Epithelial cell of proximal tubule (primary cell): ENCODE measurements at regions not wholly inside any gene's neighbourhood (a gene's known extent, or its start where the extent isn't known, plus 50 kb on each side); places are given as distances from the start of the nearest gene placed in this dataset.

Experiments used
- DNase-seq: peaks from one replicate; pipeline ENCODE4 v3.0.0-alpha.2; 2011; ENCODE audit warnings: low read depth
- H3K4me3 ChIP-seq: 2 replicates; pipeline ENCODE4 v1.5.1; 2011; ENCODE audit warnings: low read depth, mild to moderate bottlenecking, low read length
- CTCF ChIP-seq: conservative IDR thresholded peaks from 2 replicates; pipeline ENCODE4 v1.5.1; 2012; ENCODE audit warnings: low read depth, mild to moderate bottlenecking, low read length

GRCh38 chr4:59969909-59970308 lies 1230.2 kb upstream of the ADGRL3 start:
- no peak for DNase-seq
- H3K4me3 ChIP-seq, result no peak overlapping the region
- TF ChIP-seq CTCF, result no peak

- TF ChIP-seq CTCF, result no peak
- DNase-seq, result no peak
- no peak overlapping the region for H3K4me3 ChIP-seq
Measured at GRCh38 chr4:59971952-59972351, 1228.2 kb upstream of the ADGRL3 start.

- TF ChIP-seq CTCF, result no peak
Measured at GRCh38 chr4:59973492-59973891, 1226.6 kb upstream of the ADGRL3 start.

GRCh38 chr4:59979061-59979460 lies 1221.1 kb upstream of the ADGRL3 start:
- H3K4me3 ChIP-seq, result no peak overlapping the region
- DNase-seq, result no peak
- no peak for TF ChIP-seq CTCF

More at GRCh38 chr4:59973492-59973891, 1226.6 kb upstream of the ADGRL3 start:
- no peak for DNase-seq
- H3K4me3 ChIP-seq, result no peak overlapping the region

- no peak overlapping the region for H3K4me3 ChIP-seq
- TF ChIP-seq CTCF, result no peak
- DNase-seq, result no peak
Measured at GRCh38 chr4:59983852-59984251, 1216.3 kb upstream of the ADGRL3 start.

GRCh38 chr4:59987289-59987688 lies 1212.8 kb upstream of the ADGRL3 start:
- no peak for TF ChIP-seq CTCF
- no peak overlapping the region for H3K4me3 ChIP-seq
- DNase-seq, result no peak

GRCh38 chr4:59994118-59994517 lies 1206.0 kb upstream of the ADGRL3 start:
- DNase-seq, result no peak
- TF ChIP-seq CTCF, result no peak
- no peak overlapping the region for H3K4me3 ChIP-seq
